OCI-LY1 (cell line): ENCODE measurements at regions not wholly inside any gene's neighbourhood (a gene's known extent, or its start where the extent isn't known, plus 50 kb on each side); places are given as distances from the start of the nearest gene placed in this dataset.

ENCODE experiments used
- EZH2 ChIP-seq: fragments of 200-600 bp; sonication (generic), shearing (Covaris generic); IDR thresholded peaks from 2 replicates; pipeline ENCODE4 v1.8.0; 2017; ENCODE audit warnings: borderline replicate concordance, mixed run types, mild to moderate bottlenecking, antibody characterized with exemption, low read length, moderate library complexity, mixed read lengths
- TF ChIP-seq, protein P1 (sequence below): fragments of 200-600 bp; sonication (generic), shearing (Covaris generic); IDR thresholded peaks from 2 replicates; pipeline ENCODE4 v1.5.1; 2017; ENCODE audit warnings: mild to moderate bottlenecking, antibody characterized with exemption, low read length, moderate library complexity, mixed read lengths

GRCh38 chr2:6654279-6654678, 211.4 kb downstream of the CMPK2 start:
- TF ChIP-seq EZH2 = no peak
- TF ChIP-seq, protein P1, sequence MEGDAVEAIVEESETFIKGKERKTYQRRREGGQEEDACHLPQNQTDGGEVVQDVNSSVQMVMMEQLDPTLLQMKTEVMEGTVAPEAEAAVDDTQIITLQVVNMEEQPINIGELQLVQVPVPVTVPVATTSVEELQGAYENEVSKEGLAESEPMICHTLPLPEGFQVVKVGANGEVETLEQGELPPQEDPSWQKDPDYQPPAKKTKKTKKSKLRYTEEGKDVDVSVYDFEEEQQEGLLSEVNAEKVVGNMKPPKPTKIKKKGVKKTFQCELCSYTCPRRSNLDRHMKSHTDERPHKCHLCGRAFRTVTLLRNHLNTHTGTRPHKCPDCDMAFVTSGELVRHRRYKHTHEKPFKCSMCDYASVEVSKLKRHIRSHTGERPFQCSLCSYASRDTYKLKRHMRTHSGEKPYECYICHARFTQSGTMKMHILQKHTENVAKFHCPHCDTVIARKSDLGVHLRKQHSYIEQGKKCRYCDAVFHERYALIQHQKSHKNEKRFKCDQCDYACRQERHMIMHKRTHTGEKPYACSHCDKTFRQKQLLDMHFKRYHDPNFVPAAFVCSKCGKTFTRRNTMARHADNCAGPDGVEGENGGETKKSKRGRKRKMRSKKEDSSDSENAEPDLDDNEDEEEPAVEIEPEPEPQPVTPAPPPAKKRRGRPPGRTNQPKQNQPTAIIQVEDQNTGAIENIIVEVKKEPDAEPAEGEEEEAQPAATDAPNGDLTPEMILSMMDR = no peak
